GM12892 (cell line): ENCODE measurements at regions not wholly inside any gene's neighbourhood (a gene's known extent, or its start where the extent isn't known, plus 50 kb on each side); places are given as distances from the start of the nearest gene placed in this dataset.
"Not testable (repeated sequence)": the region's sequence is repeated elsewhere in the genome, so short reads cannot be mapped to it uniquely, and the experiment has no call there.

Experiments
- DNase-seq: peaks from one replicate; pipeline ENCODE4 v3.0.0; 2011; ENCODE audit not compliant: insufficient read length
- FAIRE-seq: peaks from 2 replicates; lab custom pipeline; 2011; peaks lifted over from hg19 to GRCh38; lab: Jason Lieb, UNC
- POLR2A ChIP-seq: IDR thresholded peaks from 2 replicates; pipeline ENCODE4 v1.6.1; 2011; ENCODE audit warnings: low read depth, low read length, control low read depth
- POLR2AphosphoS5 ChIP-seq: IDR thresholded peaks from 2 replicates; pipeline ENCODE4 v1.6.1; 2011; ENCODE audit warnings: low read depth, low read length, control low read depth
- TAF1 ChIP-seq: IDR thresholded peaks from 2 replicates; pipeline ENCODE4 v1.6.1; 2011; ENCODE audit warnings: low read depth, mild to moderate bottlenecking, control low read depth, low read length, borderline replicate concordance

DNA sequence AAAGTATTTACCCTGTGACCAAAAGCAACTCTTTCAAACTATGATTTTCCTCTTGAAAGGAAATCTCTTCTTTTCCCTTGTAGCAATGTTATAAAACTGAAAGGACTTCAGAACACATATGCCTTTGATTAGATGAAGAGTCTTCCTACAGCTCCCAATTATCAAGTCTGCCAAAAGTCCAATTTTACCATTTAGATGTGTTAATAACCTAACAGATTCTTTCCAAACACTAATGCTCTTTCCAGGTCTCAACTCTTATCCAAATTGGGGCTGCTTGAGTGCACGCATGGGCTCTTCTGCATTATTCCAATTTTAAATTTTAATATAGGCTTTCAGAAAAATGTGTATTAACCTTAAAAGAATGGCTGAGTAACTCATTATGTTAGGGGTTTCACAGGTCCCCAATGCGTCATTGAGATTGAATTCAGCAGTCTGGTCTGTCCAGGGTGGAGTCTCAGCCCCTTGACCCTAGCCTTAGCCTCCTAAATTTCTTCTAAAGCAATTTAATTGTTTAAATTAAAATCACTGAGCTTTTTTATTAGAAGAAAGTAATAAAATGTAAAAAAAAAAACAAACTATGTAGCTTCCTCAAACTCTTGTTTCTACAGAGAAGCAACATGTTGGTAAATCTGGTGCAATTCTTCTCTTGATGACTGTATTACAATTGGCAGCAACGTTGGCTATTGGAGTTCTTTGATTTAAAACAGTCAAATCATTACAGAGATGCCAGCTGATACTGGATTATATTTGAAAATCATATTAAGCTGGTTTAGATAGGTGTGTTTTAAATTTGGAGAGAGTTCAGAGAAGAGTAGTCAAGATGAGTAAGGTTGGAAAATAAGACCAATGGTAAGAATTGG is 170.4 kb downstream of the DKK1 start:
- FAIRE-seq: no peak
- TF ChIP-seq POLR2AphosphoS5: no peak
- no peak for TF ChIP-seq TAF1
- TF ChIP-seq POLR2A: no peak
- DNase-seq: no peak

DNA sequence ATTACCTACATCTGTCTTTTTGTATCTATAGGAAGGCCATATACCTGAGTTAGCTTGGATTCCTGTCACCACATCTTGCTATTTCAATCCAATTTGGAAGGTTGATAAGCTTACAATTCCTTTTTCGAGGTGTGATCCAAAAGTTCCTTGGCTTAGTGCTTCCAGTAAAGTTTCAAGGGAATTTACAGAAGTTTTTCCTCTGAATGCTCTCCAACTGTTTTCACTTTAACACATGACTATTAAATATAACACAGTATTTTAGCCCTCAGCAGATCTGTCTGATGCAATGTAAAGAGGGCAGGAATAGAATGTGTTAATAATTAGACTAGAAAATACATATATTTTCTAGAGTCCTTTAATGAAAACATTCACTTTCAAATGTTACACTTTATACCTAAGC is 171.4 kb downstream of the DKK1 start:
- DNase-seq (no peak), FAIRE-seq (no peak)
- no peak for TF ChIP-seq POLR2AphosphoS5
- no peak for TF ChIP-seq TAF1
- no peak for TF ChIP-seq POLR2A

DNA sequence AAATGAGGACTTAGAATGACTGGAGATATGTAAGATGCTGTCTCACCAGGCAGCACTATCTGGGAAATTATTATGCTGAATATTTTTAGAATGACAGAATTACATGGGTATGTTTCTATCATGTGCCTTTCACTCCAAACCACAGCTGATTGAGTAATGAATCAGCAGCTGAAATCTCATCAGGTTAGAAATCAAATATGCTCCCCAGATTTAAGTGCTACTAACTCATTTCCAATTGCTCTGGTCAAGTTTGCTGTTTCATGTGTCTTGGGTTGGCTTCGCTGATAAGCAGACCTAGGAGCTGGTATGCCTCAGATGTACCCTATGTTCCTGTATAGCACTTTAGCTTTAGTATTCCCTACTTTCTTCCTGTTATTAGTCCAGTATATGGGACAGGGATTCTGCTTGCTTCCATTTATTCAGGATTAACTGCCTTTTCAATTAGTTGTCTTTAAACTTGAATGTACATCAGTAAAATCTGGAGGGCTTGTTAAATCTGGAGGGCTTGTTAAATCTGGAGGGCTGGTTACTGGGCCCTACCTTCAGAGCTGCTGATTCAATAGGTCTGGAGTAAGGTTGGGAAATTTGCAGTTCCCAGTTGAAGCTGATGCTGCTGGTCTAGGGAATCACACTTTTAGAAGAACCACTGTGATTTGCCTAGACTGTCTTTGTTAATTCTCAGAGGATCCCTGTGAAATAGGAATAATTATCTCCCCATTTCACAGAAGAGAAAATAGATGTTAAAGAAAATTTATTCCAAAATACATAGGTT is 172.9 kb downstream of the DKK1 start:
- no peak for FAIRE-seq
- DNase-seq: no peak
- no peak for TF ChIP-seq POLR2AphosphoS5
- TF ChIP-seq POLR2A: no peak
- TF ChIP-seq TAF1: no peak

DNA sequence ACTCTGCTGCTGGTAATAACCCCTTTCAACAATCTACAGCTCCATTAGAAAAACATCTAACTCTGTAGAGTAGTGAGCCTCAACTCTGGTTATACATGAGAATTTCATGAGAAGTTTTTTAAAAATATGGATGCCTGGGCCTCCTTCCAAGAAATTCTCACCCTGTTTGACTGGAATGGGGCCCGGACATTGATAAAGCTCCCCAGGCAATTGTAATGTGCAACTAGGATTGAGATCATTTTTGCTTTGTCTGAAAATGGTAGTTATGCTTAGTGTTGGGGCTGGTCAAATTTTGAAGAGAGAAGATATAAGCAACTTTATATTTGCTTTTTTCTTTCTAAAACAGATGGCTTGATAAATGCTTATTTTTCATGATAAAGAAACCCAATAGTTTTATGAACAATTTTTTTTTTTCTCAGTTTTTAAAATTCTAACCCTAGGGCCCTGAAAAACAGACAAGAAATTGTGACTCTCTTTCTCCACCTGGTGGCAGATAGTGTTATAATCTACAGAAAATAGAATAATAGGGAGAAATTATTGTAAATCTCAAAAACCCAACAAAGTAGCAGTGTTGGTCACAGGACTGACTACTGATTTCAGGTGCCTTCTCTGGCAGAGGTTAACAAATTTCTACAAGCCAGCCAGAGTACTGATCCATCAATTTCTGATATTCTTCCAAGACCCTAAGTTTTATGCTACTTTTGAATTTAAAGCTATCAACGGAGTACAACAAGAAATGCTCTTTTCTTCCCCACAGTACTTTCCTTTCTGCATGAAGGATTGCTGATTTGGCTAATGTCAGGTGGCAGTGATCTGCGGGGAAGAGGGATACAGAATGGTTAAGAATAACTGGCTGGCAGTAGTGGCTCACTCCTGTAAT is 174.8 kb downstream of the DKK1 start:
- FAIRE-seq (no peak), DNase-seq (no peak)
- TF ChIP-seq TAF1 (no peak), POLR2A (no peak), POLR2AphosphoS5 (no peak)

DNA sequence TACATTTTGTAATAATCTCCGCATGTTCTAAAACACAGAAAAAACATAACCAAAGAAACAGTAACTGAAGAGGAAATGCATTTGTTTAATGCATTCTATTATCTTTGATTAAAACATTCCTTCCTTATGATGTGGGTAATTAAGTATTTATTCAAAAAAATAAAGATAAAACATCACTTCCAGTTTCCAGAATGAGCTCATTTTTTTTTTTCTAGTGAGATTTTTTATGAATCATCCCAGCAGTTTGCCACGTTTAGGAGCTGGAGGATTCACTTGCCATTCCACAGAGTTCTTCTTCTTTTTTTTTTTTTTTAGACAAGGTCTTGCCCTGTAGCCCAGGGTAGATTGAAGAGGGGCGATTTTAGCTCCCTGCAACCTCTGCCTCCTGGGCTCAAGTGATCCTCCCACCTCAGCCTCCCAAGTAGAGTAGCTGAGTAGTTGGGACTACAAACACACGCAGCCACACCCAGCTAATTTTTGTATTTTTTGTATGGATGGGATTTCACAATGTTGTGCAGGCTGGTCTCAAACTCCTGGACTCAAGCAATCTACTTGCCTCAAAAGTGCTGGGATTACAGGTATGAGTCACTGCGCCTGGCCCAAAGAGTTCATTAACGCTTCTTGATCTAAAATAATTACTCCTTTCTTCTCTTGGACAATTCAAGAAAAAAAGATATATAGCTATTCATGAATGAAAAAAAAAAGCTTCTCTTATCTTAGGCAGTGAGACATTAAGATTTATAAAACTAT is 177.3 kb downstream of the DKK1 start:
- TF ChIP-seq POLR2A: no peak
- TF ChIP-seq TAF1: no peak
- FAIRE-seq (no peak), DNase-seq (no peak)

DNA sequence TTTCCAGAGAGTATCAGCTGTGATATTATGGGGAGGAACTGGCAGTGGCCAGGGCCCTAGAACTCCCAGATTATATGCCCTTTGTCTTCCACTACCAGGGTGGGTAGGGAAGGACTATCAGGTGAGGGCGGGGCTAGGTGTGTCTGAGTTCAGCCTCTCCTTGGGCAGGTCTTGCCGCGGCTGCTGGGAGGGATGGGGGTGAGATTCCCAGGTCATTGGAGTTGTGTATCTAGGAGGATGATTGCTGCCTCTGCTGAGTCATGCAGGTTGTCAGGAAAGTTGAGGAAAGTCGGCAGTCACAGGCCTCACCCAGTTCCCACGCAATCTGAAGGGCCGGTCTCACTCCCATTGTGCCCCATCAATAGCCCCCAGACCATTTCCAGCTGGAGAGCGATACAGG is 185.2 kb downstream of the DKK1 start:
- no peak for FAIRE-seq
- DNase-seq: no peak
- TF ChIP-seq POLR2A: no peak
- TF ChIP-seq TAF1: no peak
- TF ChIP-seq POLR2AphosphoS5: no peak

DNA sequence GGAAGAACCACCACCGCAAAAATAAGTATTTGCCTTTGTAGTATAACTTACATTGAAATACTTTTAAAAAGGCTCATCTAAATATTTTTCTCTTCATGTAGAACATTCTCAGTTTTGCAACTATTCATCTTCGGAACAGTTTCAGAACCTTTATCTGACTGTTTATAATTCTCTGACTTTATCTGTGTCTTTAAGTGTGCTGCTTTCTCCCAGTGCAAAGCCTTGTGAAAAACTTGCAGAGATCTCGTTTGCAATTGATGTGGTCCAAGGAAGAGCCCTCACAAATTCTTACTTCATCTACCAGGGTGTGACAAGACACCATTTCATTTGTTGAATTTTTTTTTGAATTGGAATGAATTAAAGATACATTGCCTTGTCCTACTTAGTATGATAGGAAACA is 186.4 kb downstream of the DKK1 start:
- no peak for TF ChIP-seq POLR2A
- TF ChIP-seq POLR2AphosphoS5: no peak
- no peak for TF ChIP-seq TAF1
- FAIRE-seq: no peak
- DNase-seq: no peak

DNA sequence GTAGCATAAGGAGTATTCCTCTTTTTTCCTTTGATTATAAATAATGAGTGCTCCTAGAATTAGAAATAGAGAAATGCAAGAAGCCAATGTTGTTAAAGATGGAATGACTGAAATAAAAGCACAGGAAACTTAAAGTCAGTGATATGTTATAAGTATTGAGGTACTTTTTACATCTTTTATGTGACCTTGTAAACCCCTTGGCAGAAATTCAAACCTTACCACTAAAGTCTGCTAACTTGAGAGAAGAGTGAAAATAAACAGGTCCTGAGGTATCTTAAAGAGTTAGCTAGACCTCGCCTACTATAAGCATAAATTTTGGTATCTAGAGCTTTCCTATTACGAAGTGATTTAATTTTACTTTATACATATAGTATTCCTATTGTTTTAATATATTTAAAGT is 188.2 kb downstream of the DKK1 start:
- TF ChIP-seq POLR2AphosphoS5: no peak
- TF ChIP-seq POLR2A: no peak
- no peak for TF ChIP-seq TAF1
- FAIRE-seq: no peak
- no peak for DNase-seq

DNA sequence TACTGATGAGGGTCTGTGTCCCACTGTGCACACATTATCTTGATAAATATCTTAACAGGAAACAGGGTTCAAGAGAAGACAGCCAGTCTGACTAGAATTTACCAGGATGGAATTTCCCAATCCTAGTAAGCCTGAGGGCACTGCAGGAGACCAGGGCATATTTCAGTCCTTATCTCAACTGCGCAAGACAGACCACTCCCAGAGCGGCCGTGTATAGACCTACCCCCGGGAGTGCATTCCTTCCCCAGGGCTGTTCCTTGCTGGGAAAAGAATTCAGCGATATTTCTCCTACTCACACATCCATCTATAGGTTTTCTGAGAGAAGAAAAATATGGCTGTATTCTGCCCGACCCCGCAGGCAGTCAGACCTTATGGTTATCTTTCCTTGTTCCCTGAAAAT is 191.3 kb downstream of the DKK1 start:
- DNase-seq, FAIRE-seq: not testable (repeated sequence)

DNA sequence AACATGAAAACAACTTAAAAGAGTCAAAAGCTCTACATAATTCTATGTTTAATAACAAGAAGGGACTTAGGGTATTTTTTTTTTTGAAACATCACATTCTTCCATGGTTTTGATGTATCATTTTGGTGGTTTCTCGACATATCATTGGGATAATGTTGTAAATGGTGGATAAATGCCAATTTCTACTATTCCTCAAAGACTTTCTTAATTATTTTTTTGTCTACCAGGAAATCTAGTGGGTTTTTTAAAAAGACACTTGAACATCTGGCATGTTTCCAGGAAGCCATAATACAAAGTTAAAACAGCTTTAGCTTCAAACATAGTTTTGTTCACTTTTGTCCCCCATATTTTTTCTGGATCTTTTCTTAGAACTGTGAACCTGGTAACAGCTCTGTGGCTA is 200.4 kb downstream of the DKK1 start:
- no peak for FAIRE-seq
- no peak for DNase-seq
- TF ChIP-seq POLR2A (no peak), TAF1 (no peak), POLR2AphosphoS5 (no peak)

DNA sequence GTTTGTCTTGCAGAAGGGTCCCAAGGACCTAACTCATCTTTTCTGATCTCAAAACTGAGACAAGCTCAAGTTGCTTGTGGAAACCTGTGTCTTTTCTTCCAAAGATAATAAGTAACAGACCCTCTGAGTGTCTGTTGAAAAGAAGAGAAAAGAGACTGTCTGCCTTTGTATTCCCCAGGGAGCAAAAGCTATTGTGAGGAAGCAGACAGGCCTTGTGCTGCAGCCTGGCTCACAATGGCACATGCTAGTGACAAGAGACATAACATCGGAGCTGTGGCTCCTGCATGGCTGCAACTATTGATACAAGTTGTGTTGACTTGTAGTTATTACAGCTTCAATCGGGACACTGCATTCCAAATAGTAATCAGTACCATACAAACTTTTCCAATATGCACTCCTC is 202.9 kb downstream of the DKK1 start:
- FAIRE-seq: no peak

More for the DNA sequence above, 202.9 kb downstream of the DKK1 start:
- no peak for DNase-seq
- TF ChIP-seq POLR2A (no peak), TAF1 (no peak), POLR2AphosphoS5 (no peak)
